SK-N-DZ (cell line): ENCODE measurements at regions not wholly inside any gene's neighbourhood (a gene's known extent, or its start where the extent isn't known, plus 50 kb on each side); places are given as distances from the start of the nearest gene placed in this dataset.

Experiments used
- DNase-seq: peaks from one replicate; pipeline ENCODE4 v3.0.0-alpha.2; 2015; ENCODE audit warnings: low spot score

- no peak for DNase-seq
Observed at GRCh38 chr15:53400986-53401385, 358.5 kb downstream of the WDR72 start.

GRCh38 chr15:53397041-53397616 is 362.3 kb downstream of the WDR72 start:
- DNase-seq, result no peak

- DNase-seq, result no peak
Observed at GRCh38 chr15:53395871-53396270, 363.6 kb downstream of the WDR72 start.

GRCh38 chr15:53390549-53390948 is 368.9 kb downstream of the WDR72 start:
- DNase-seq, result no peak

- DNase-seq, result no peak
Observed at GRCh38 chr15:53389271-53390037, 370.0 kb downstream of the WDR72 start.

GRCh38 chr15:53384417-53384816 is 375.0 kb downstream of the WDR72 start:
- no peak for DNase-seq

GRCh38 chr15:53378096-53378800 is 381.2 kb downstream of the WDR72 start:
- no peak for DNase-seq

GRCh38 chr15:53367740-53368139 is 391.7 kb downstream of the WDR72 start:
- no peak for DNase-seq

- no peak for DNase-seq
Observed at GRCh38 chr15:53360881-53361280, 398.6 kb downstream of the WDR72 start.

GRCh38 chr15:53359038-53359437 is 400.4 kb downstream of the WDR72 start:
- no peak for DNase-seq

GRCh38 chr15:53354874-53355273 is 404.6 kb downstream of the WDR72 start:
- DNase-seq, result no peak

- DNase-seq, result no peak
Observed at GRCh38 chr15:53351373-53351772, 408.1 kb downstream of the WDR72 start.

- DNase-seq, result no peak
Observed at GRCh38 chr15:53346583-53346982, 412.9 kb downstream of the WDR72 start.

GRCh38 chr15:53331328-53332190 is 427.9 kb downstream of the WDR72 start:
- DNase-seq, result no peak

GRCh38 chr15:53328341-53328740 is 431.1 kb downstream of the WDR72 start:
- DNase-seq, result no peak

- DNase-seq, result no peak
Observed at GRCh38 chr15:53324061-53324460, 435.4 kb downstream of the WDR72 start.

- no peak for DNase-seq
Observed at GRCh38 chr15:53323191-53323590, 436.3 kb downstream of the WDR72 start.

GRCh38 chr15:53320816-53321215 is 438.6 kb downstream of the WDR72 start:
- DNase-seq, result no peak

GRCh38 chr15:53312707-53313106 is 446.8 kb downstream of the WDR72 start:
- no peak for DNase-seq

GRCh38 chr15:53310709-53311108 is 448.8 kb downstream of the WDR72 start:
- DNase-seq, result no peak

GRCh38 chr15:53307952-53308624 is 451.4 kb downstream of the WDR72 start:
- DNase-seq, result no peak
